RWPE1 (cell line): ENCODE measurements at regions not wholly inside any gene's neighbourhood (a gene's known extent, or its start where the extent isn't known, plus 50 kb on each side); places are given as distances from the start of the nearest gene placed in this dataset.

ENCODE experiments used
- CTCF ChIA-PET: fragments of 350-600 bp; sonication (Branson Sonifier 250); formaldehyde crosslinking; extraction: SDS; loops from one replicate; lab custom pipeline; 2021; lab: Yijun Ruan, JAX
- POLR2A ChIA-PET: fragments of 400-600 bp; formaldehyde crosslinking; extraction: SDS; loops from one replicate; lab custom pipeline; 2020; ENCODE audit warnings: antibody characterized with exemption; ENCODE audit not compliant: low non-redundant PET; lab: Yijun Ruan, JAX
- DNase-seq: peaks from one replicate; pipeline ENCODE4 v3.0.0; 2012; ENCODE audit warnings: low spot score
- H3K27ac ChIP-seq: fragments of 450-650 bp; 2 replicates; pipeline ENCODE4 v1.5.1; 2017
- CTCF ChIP-seq: fragments of 450-650 bp; conservative IDR thresholded peaks from 2 replicates; pipeline ENCODE4 v1.5.1; 2017; ENCODE audit warnings: low read depth, mild to moderate bottlenecking

DNA sequence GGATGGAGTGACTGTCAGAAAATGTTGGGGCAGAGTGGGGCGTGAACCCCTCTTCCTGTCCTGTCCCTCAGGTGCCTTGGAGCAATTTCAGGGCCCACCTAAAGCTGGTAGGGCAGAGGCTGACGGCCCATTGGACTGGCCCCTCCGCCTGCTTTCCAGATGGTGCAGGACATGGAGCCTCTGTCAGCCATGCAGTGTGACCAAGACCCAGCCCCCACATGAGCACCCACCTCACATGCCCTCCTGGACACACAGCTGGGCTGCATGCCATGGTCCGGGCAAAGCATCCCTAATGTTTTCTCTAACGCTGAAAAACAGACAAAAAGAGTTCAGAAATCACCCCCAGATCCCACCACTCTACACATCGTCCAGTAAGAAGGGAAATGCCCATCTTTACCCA lies 51.3 kb upstream of the PSAP start:
- no peak for TF ChIP-seq CTCF
- POLR2A ChIA-PET: no interaction called here
- CTCF ChIA-PET: no interaction called here

More for the DNA sequence above, 51.3 kb upstream of the PSAP start:
- no peak overlapping the region for H3K27ac ChIP-seq
- no peak for DNase-seq
